NCI-H82 treated with DMSO at 0.1 percent for 48 hours (cell line): ENCODE measurements at regions not wholly inside any gene's neighbourhood (a gene's known extent, or its start where the extent isn't known, plus 50 kb on each side); places are given as distances from the start of the nearest gene placed in this dataset.
"Not testable (repeated sequence)": the region's sequence is repeated elsewhere in the genome, so short reads cannot be mapped to it uniquely, and the experiment has no call there.

Source experiments
- DNase-seq: peaks from one replicate; lab custom pipeline; 2025; ENCODE audit not compliant: unreplicated experiment; lab: John Stamatoyannopoulos, UW

GRCh38 chr1:199804526-199804925 lies 223.0 kb upstream of the NR5A2 start:
- DNase-seq = no peak

GRCh38 chr1:199808110-199808870 lies 219.2 kb upstream of the NR5A2 start:
- DNase-seq = no peak

GRCh38 chr1:199809311-199809710 lies 218.2 kb upstream of the NR5A2 start:
- no peak for DNase-seq

DNA sequence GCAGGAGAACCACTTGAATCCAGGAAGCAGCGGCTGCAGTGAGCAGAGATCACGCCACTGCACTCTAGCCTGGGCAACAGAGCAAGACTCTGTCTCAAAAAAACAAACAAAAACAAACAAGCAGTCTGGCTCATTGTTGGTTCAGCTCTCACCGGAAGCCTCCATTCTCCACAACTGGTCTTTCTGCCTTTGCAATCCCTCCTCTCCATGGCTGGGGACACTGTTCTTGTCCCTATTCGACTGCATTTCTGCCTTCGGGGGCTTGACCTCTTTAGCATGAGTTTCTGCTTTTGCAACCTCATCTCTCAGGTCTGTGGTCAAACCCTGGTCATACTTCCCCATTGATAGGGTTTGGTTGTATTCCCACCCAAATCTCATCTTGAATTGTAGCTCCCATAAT lies 216.3 kb upstream of the NR5A2 start:
- no peak for DNase-seq

DNA sequence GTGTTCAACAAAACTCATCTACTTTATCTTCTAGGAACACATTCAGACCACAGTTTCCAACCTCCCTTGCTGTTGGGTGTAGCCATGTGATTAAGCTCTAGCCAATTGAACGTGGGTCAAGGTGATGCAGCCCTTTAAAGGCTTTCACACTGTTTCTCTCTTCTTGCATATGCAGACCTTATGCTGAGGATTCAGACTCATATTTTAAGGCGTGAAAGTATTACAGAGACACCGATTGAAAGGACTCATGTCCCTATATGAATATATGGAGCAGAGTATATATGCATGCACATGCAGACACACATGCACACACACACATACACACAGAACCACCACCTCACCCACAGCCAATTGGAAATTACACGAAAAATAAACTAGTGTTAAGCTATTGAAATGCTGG lies 214.3 kb upstream of the NR5A2 start:
- no peak for DNase-seq

GRCh38 chr1:199815947-199816346 lies 211.6 kb upstream of the NR5A2 start:
- no peak for DNase-seq

DNA sequence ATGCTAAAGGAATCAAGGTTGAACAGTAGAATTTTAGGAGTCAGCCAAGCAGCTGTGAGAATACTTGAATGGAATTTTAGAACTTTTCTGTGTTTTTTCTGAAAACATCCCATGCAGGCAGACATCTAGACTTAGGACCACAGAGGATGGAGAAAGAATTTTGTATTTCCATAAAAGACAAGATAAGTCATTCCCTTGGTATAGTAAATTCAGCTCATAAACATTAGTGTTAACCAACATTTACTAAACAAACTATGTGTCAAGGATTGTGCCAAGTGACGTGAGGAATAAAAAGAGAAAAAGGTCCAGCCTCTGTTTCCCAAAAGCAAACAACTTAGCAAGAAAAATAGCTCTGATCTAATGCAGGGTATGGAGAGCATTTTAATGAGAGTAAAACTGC lies 210.2 kb upstream of the NR5A2 start:
- no peak for DNase-seq

DNA sequence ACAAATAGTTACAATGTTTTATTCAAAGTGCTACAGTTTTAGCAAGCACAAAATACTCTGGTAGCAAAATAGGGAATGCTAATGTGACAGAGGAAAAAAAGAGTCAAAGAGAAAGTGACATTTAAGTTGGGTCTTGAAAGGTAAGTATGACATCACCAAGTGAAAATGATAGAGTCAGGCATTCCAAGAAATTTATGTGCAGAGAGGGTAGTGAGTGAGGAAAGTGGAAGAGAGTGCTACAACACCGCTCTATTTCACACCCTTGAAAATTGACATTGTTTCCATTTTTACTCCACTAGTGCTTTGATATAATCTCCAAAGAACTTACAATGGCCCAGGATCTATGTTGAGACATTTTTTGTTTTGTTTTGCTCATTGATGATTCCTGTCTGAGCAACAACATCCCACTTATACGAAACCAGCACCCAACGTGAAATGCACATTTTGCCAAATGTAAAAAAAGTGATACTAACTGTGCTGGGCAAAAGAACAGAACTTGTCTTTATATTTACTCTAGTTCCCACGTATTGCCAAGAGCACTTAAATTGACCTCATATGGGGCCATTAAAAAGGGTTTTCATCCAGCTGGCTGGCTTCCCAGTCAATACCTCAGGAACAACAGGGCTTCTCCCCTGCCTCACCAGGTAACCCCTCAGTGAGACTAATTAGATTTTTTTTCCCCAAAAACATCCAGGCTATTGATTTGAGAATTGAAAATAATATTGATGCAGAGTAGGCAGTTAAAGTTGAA lies 206.3 kb upstream of the NR5A2 start:
- DNase-seq = no peak

- no peak for DNase-seq
Measured at GRCh38 chr1:199832451-199832850, 195.1 kb upstream of the NR5A2 start.

DNA sequence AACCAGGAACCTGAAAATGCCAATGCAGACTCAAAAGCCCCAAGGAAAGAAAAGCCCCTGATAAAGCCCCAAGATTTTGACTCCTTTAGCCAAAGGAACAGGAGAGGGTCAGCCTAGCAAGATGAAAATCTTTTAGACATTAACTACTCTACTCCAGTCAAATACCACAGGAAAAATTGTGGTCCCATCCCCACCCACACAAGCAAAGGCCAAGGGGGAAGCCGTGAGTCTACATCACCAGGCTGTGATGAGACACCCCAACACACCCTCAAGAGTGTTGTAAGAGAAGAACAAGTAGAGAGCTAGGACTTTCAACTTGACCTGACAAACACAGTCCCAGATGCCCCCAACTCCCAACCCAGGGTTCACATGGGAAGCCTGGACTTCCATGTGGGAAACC lies 192.8 kb upstream of the NR5A2 start:
- no peak for DNase-seq

DNA sequence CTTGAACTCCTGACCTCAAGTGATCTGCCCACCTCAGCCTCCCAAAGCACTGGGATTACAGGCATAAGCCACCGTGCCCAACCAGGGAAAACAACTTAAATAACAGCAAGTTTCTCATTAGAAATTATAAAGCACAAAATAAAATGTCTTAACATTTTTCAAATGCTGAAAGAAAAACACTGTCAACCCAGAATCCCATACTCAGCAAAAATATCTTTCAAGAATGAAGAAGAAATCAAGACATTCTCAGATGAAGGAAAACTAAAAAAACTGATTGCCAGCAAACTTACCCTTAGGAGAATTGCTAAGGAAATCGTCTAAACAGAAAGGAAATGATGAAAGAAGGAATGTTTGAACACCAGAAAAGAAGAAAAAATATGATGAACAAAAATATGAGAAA lies 191.1 kb upstream of the NR5A2 start:
- no peak for DNase-seq

GRCh38 chr1:199837321-199837720 lies 190.2 kb upstream of the NR5A2 start:
- no peak for DNase-seq

DNA sequence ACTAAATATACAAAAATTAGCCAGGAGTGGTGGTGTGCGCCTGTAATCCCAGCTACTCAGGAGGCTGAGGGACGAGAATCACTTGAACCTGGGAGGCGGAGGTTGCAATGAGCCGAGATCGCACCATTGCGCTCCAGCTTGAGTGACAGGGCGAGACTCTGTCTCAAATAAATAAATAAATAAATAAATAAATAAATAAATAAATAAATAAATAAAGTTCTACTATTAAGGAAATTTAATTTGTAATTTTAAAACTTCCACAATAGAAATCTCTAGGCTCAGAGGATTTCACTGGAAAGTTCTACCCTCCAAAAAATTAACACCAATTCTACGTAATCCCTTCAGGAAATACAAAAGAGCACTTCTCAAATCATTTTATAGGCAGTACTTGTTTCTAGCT lies 187.9 kb upstream of the NR5A2 start:
- not testable (repeated sequence) for DNase-seq

GRCh38 chr1:199843096-199843495 lies 184.4 kb upstream of the NR5A2 start:
- not testable (repeated sequence) for DNase-seq

DNA sequence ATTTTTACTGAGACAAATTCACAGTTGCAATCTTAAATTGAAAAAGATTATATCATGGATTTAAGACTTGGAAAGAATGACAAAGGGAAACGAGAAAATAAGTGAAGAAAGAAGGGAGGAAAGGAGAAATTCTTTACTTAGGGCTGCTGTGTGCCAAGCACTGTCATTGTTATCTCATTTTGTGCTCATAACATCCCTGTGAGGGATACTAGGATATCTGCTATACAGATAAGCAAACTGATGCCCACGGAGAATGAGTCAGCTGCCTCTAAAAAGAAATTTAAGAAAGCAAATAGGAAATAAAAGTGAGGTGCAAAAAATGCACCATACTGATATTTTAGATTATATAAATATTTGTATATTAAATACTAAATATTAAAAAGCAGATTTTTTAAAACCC lies 183.6 kb upstream of the NR5A2 start:
- DNase-seq = no peak

GRCh38 chr1:199847021-199847420 lies 180.5 kb upstream of the NR5A2 start:
- DNase-seq = no peak

DNA sequence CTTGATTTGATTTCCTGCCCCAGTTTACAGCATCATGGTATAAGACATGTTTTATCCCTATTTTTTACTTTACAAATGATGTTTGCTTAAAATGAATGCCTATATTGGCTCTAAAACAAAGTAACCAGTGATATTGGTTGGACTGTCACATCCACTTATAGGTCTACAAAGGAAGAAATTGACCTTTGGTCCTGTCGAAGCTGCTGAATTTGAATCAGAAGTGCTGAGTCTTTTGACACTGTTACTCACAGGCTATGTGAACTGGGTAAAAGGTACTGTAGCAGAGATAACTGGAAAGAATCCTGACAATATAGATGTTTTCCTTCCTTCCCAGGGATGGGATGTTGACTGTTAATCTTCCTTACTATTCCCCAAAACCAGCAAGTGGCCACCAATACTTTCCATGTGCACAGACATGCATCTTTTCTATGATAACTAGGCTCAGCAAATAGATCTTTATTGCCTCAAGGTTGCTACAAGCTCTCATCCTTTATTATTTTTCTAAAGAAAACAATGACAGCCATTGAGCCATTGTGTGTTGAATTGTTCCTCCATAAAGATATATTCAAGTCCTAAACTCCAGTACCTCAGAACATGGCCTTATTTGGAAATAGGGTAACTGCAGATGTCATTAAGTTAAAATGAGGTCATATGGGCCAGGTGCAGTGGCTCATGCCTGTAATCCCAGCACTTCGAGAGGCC lies 175.9 kb upstream of the NR5A2 start:
- no peak for DNase-seq

DNA sequence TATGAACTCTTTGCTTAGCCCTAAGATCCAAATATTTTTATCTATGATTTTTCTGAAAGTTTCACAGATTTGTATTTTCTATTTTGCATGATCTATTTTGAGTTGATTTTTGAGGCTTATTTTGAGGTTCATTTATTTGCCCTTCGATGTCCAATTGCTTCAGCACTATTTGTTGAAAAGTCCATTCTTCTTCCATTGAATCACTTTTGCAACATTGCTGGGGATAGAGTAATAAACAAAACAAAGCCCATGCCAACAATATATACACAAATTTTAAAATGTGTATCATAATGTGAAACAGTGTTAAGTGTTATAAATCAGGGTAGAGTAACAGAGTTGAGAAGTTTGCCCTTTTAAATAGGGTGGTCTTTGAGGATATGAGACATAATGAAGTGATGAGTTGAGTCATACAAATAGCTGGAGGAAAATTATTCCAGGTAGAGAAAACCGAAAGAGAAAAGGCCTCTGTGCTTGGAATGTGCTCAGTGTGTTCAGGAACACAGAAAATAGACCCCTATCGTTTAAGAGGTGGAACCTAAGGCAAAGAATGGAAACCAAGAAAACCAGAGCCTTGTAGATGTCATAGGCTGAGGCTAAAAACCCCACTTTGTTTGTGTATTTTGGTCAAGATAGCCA lies 172.7 kb upstream of the NR5A2 start:
- no peak for DNase-seq

GRCh38 chr1:199855580-199855979 lies 171.9 kb upstream of the NR5A2 start:
- DNase-seq = no peak

DNA sequence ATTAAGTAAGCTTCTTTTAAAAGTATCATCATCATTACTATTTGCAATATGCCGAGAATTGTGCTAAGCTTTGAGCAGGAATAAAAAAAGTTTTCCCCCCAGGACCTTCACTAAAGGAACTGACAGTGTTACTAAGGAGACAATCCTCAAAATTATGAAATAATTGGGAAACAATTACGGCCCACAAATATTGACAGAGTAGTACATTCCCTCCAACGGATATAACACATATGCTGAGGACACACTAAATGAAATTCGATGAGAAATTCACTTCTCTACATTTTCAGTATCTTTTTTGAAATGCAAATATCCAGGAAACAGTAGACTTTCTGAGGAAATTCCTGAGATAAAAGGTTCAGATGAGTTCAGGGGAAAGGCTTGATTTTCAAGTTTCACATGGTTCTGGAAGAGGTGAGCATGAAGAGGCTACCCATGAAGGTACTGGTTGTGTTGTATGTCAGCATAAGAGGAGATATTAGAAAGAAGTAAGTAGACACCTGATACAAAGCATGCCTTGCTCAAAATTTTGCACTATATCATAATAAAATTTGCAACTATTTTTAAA lies 171.2 kb upstream of the NR5A2 start:
- no peak for DNase-seq

DNA sequence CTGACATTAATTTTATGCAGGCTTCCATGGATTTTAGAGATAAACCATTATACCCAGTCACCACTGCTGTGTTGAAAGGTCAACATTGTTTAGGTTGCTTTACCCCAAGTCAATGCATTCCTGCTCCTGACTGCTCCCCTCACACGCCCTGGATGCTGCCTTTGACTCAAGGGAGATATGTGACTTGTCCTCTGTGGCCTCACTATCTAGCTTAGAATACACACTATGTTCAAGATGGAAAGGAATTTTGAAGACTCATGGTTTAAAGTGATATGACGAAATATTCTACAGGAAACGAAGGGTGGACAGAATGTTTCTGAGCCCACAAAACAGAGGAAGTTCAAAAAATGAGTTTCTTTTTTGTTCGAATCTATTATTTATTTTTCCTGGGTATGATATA lies 170.4 kb upstream of the NR5A2 start:
- DNase-seq = no peak
